Umbilical cord (tissue), 1 donor: ENCODE measurements at regions not wholly inside any gene's neighbourhood (a gene's known extent, or its start where the extent isn't known, plus 50 kb on each side); places are given as distances from the start of the nearest gene placed in this dataset.
A peak's percentile ranks its signal among the peaks of the same experiment; 100 is the strongest.
"Not testable (repeated sequence)": the region's sequence is repeated elsewhere in the genome, so short reads cannot be mapped to it uniquely, and the experiment has no call there.

Source experiments
- DNase-seq: peaks from one replicate; pipeline ENCODE4 v3.0.0-alpha.2; 2015; ENCODE audit warnings: low spot score

GRCh38 chr12:22810036-22810435, 185.1 kb downstream of the ETNK1 start:
- peak; percentile 50 for DNase-seq

GRCh38 chr12:22812531-22812930, 187.6 kb downstream of the ETNK1 start:
- no peak for DNase-seq

GRCh38 chr12:22821985-22822384, 197.0 kb downstream of the ETNK1 start:
- no peak for DNase-seq

- DNase-seq: peak; percentile 54
Observed at GRCh38 chr12:22826026-22826425, 201.1 kb downstream of the ETNK1 start.

- DNase-seq: not testable (repeated sequence)
Observed at GRCh38 chr12:22826446-22826981, 201.5 kb downstream of the ETNK1 start.

- no peak for DNase-seq
Observed at GRCh38 chr12:22828066-22828465, 203.1 kb downstream of the ETNK1 start.

GRCh38 chr12:22835431-22835830, 210.5 kb downstream of the ETNK1 start:
- no peak for DNase-seq

GRCh38 chr12:22850185-22850584, 225.2 kb downstream of the ETNK1 start:
- no peak for DNase-seq

- no peak for DNase-seq
Observed at GRCh38 chr12:22851532-22851931, 226.6 kb downstream of the ETNK1 start.

GRCh38 chr12:22855456-22855855, 230.5 kb downstream of the ETNK1 start:
- no peak for DNase-seq

GRCh38 chr12:22856178-22856577, 231.2 kb downstream of the ETNK1 start:
- DNase-seq: peak; percentile 44

- DNase-seq: peak; percentile 66
Observed at GRCh38 chr12:22858849-22859570, 234.0 kb downstream of the ETNK1 start.

- peak; percentile 26 for DNase-seq
Observed at GRCh38 chr12:22860926-22861325, 236.0 kb downstream of the ETNK1 start.

- no peak for DNase-seq
Observed at GRCh38 chr12:22865822-22866221, 240.9 kb downstream of the ETNK1 start.

GRCh38 chr12:22866406-22866805, 241.4 kb downstream of the ETNK1 start:
- DNase-seq: no peak

GRCh38 chr12:22874151-22874550, 249.2 kb downstream of the ETNK1 start:
- no peak for DNase-seq

- no peak for DNase-seq
Observed at GRCh38 chr12:22876262-22876661, 251.3 kb downstream of the ETNK1 start.

- DNase-seq: no peak
Observed at GRCh38 chr12:22879203-22879602, 254.2 kb downstream of the ETNK1 start.

- no peak for DNase-seq
Observed at GRCh38 chr12:22880331-22880730, 255.4 kb downstream of the ETNK1 start.

- DNase-seq: no peak
Observed at GRCh38 chr12:22880807-22881206, 255.8 kb downstream of the ETNK1 start.

GRCh38 chr12:22881878-22882385, 257.0 kb downstream of the ETNK1 start:
- DNase-seq: peak; percentile 26

GRCh38 chr12:22882559-22882958, 257.6 kb downstream of the ETNK1 start:
- no peak for DNase-seq

- no peak for DNase-seq
Observed at GRCh38 chr12:22893878-22894277, 268.9 kb downstream of the ETNK1 start.
